GM23338 (cell line): ENCODE measurements at regions not wholly inside any gene's neighbourhood (a gene's known extent, or its start where the extent isn't known, plus 50 kb on each side); places are given as distances from the start of the nearest gene placed in this dataset.

ENCODE experiments used
- ATAC-seq: fragments of 200-7000 bp; cut with Tn5 transposase; 3 replicates; pipeline ENCODE4 v1.9.1; 2020
- DNase-seq: peaks from one replicate; pipeline ENCODE4 v3.0.0-alpha.2; 2015; ENCODE audit warnings: low spot score
- H2AFZ ChIP-seq: fragments of 200-600 bp; sonication (generic); 2 replicates; pipeline ENCODE4 v1.8.0; 2016; ENCODE audit warnings: antibody characterized with exemption, mild to moderate bottlenecking, moderate library complexity
- H3F3A ChIP-seq: fragments of 200-600 bp; sonication (generic); replicated peaks from 2 replicates; pipeline ENCODE4 v1.8.0; 2017; ENCODE audit warnings: antibody characterized with exemption, mixed run types, low read depth
- H3K27ac ChIP-seq: fragments of 200-600 bp; sonication (generic); 2 replicates; pipeline ENCODE4 v1.6.1; 2016; ENCODE audit warnings: low read depth
- H3K27me3 ChIP-seq: fragments of 200-600 bp; sonication (generic); 2 replicates; pipeline ENCODE4 v1.8.0; 2016; ENCODE audit warnings: mild to moderate bottlenecking, mixed run types, moderate library complexity; ENCODE audit not compliant: insufficient read depth
- H3K36me3 ChIP-seq: fragments of 200-600 bp; sonication (generic); 2 replicates; pipeline ENCODE4 v1.8.0; 2016; ENCODE audit warnings: mild to moderate bottlenecking; ENCODE audit not compliant: insufficient read depth
- H3K4me1 ChIP-seq: fragments of 200-600 bp; sonication (generic); 2 replicates; pipeline ENCODE4 v1.8.0; 2016; ENCODE audit warnings: mild to moderate bottlenecking, moderate library complexity; ENCODE audit not compliant: insufficient read depth
- H3K4me2 ChIP-seq: fragments of 200-600 bp; sonication (generic); 2 replicates; pipeline ENCODE4 v1.7.1; 2017; ENCODE audit warnings: mixed run types
- H3K4me3 ChIP-seq: fragments of 200-600 bp; sonication (generic); 2 replicates; pipeline ENCODE4 v1.6.1; 2016; ENCODE audit warnings: mixed run types
- H3K79me2 ChIP-seq: fragments of 200-600 bp; sonication (generic); replicated peaks from 2 replicates; pipeline ENCODE4 v1.8.0; 2017; ENCODE audit warnings: mild to moderate bottlenecking; ENCODE audit not compliant: insufficient read depth
- H3K9me2 ChIP-seq: fragments of 200-600 bp; sonication (generic); 2 replicates; pipeline ENCODE4 v1.8.0; 2017; ENCODE audit not compliant: insufficient read depth
- H4K20me1 ChIP-seq: fragments of 200-600 bp; sonication (generic); replicated peaks from 2 replicates; pipeline ENCODE4 v1.8.0; 2017; ENCODE audit warnings: mild to moderate bottlenecking; ENCODE audit not compliant: insufficient read depth
- H3K27ac Mint-ChIP-seq: 2 replicates; pipeline ENCODE4 v1.8.0; 2020; ENCODE audit warnings: inconsistent platforms, mild to moderate bottlenecking, moderate library complexity, mixed read lengths
- H3K27me3 Mint-ChIP-seq: 3 replicates; pipeline ENCODE4 v1.8.0; 2022; ENCODE audit warnings: low read depth, mild to moderate bottlenecking, moderate library complexity, mixed read lengths, inconsistent platforms; ENCODE audit not compliant: insufficient read depth, poor library complexity
- H3K36me3 Mint-ChIP-seq: 3 replicates; pipeline ENCODE4 v1.8.0; 2021; ENCODE audit warnings: low read depth, mild to moderate bottlenecking, inconsistent platforms, moderate library complexity, mixed read lengths
- H3K4me1 Mint-ChIP-seq: 3 replicates; pipeline ENCODE4 v1.8.0; 2020; ENCODE audit warnings: mild to moderate bottlenecking, inconsistent platforms, mixed read lengths
- H3K4me3 Mint-ChIP-seq: 3 replicates; pipeline ENCODE4 v1.8.0; 2021; ENCODE audit warnings: moderate library complexity, mild to moderate bottlenecking, inconsistent platforms, mixed read lengths
- H3K9me3 Mint-ChIP-seq: 3 replicates; pipeline ENCODE4 v1.8.0; 2020; ENCODE audit warnings: moderate library complexity, mild to moderate bottlenecking, inconsistent platforms, mixed read lengths
- CREB1 ChIP-seq: fragments of 250-450 bp; sonication (Bioruptor Pico); IDR thresholded peaks from 2 replicates; pipeline ENCODE4 v1.5.0; 2020; ENCODE audit warnings: low read depth, mild to moderate bottlenecking, moderate library complexity
- CTCF ChIP-seq, 2 experiments: fragments of 200-600 bp in 1 of 2; sonication (generic) in 1 of 2; conservative IDR thresholded peaks; 2 replicates each; pipeline versions ENCODE4 v1.5.1 to v1.6.1; 2016 to 2017; ENCODE audit warnings: antibody characterized with exemption in 2 of 2, low read depth in 2 of 2, mild to moderate bottlenecking in 2 of 2, moderate library complexity in 1 of 2
- ETS1 ChIP-seq: IDR thresholded peaks from 2 replicates; pipeline ENCODE4 v1.6.1; 2016; ENCODE audit warnings: antibody characterized with exemption
- EZH2 ChIP-seq: fragments of 200-600 bp; sonication (generic); IDR thresholded peaks from one replicate; pipeline ENCODE4 v1.8.0; 2017; ENCODE audit warnings: antibody characterized with exemption, mild to moderate bottlenecking, low read depth; ENCODE audit not compliant: unreplicated experiment
- EZH2phosphoT487 ChIP-seq: fragments of 200-600 bp; sonication (generic); IDR thresholded peaks from one replicate; pipeline ENCODE4 v1.8.1; 2018; ENCODE audit warnings: antibody characterized with exemption; ENCODE audit not compliant: unreplicated experiment
- JUNB ChIP-seq: IDR thresholded peaks from one replicate; pipeline ENCODE4 v1.6.1; 2016; ENCODE audit warnings: antibody characterized with exemption; ENCODE audit not compliant: unreplicated experiment
- NANOG ChIP-seq: IDR thresholded peaks from 2 replicates; pipeline ENCODE4 v1.6.1; 2016; ENCODE audit warnings: antibody characterized with exemption, borderline replicate concordance
- POLR2AphosphoS5 ChIP-seq: IDR thresholded peaks from 2 replicates; pipeline ENCODE4 v1.6.1; 2016; ENCODE audit warnings: antibody characterized with exemption, low read depth
- ZNF114 ChIP-seq: fragments of 250-450 bp; sonication (Bioruptor Pico); IDR thresholded peaks from 2 replicates; pipeline ENCODE4 v1.5.0; 2020; ENCODE audit warnings: mild to moderate bottlenecking, moderate library complexity
- ZNF331 ChIP-seq: fragments of 250-450 bp; sonication (Bioruptor Pico); IDR thresholded peaks from 2 replicates; pipeline ENCODE4 v1.5.0; 2020; ENCODE audit warnings: low read depth, mild to moderate bottlenecking, moderate library complexity
- TF ChIP-seq, protein P1 (sequence below): IDR thresholded peaks from one replicate; pipeline ENCODE4 v1.6.1; 2018; ENCODE audit warnings: antibody characterized with exemption; ENCODE audit not compliant: unreplicated experiment
- TF ChIP-seq, protein P2 (sequence below): fragments of 250-450 bp; sonication (Bioruptor Pico); IDR thresholded peaks from 2 replicates; pipeline ENCODE4 v1.5.0; 2020; ENCODE audit warnings: mild to moderate bottlenecking, moderate library complexity

DNA sequence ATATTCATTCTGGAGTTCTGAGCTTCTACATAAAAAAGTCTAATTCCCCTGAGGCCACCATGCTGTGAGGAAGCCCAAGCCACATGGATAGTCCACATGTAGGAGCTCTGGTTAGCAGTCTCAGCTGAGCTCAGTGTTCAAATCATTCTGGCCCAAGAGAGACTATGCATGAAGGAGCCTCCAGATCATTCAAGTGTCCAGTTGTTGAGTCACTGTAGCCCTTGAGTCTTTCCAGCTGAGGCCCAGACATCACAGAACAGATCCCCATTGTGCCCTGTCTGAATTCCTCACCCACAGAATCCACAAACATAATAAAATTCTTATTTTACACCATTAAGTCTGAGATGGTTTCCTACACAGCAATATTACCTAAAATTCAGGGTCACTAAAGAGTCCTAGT, 107.0 kb upstream of the NGF start (continued):
- TF ChIP-seq, protein P1, sequence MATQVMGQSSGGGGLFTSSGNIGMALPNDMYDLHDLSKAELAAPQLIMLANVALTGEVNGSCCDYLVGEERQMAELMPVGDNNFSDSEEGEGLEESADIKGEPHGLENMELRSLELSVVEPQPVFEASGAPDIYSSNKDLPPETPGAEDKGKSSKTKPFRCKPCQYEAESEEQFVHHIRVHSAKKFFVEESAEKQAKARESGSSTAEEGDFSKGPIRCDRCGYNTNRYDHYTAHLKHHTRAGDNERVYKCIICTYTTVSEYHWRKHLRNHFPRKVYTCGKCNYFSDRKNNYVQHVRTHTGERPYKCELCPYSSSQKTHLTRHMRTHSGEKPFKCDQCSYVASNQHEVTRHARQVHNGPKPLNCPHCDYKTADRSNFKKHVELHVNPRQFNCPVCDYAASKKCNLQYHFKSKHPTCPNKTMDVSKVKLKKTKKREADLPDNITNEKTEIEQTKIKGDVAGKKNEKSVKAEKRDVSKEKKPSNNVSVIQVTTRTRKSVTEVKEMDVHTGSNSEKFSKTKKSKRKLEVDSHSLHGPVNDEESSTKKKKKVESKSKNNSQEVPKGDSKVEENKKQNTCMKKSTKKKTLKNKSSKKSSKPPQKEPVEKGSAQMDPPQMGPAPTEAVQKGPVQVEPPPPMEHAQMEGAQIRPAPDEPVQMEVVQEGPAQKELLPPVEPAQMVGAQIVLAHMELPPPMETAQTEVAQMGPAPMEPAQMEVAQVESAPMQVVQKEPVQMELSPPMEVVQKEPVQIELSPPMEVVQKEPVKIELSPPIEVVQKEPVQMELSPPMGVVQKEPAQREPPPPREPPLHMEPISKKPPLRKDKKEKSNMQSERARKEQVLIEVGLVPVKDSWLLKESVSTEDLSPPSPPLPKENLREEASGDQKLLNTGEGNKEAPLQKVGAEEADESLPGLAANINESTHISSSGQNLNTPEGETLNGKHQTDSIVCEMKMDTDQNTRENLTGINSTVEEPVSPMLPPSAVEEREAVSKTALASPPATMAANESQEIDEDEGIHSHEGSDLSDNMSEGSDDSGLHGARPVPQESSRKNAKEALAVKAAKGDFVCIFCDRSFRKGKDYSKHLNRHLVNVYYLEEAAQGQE: no peak
- TF ChIP-seq EZH2phosphoT487 (no peak), EZH2 (no peak), POLR2AphosphoS5 (no peak), CTCF (conservative IDR thresholded peaks at IDR 0.05; ENCODE audit: low read depth in 2 of 2) (no peak), ETS1 (no peak), CREB1 (CRISPR knock-in tag) (no peak), NANOG (no peak), ZNF331 (CRISPR knock-in tag) (no peak)

- H3K27me3 Mint-ChIP-seq: no peaks in the 10 kb centered on the region
- no peak overlapping the region for H3K4me3 Mint-ChIP-seq
- Histone ChIP-seq H3F3A (no peaks in the 10 kb centered on the region), H3K4me2 (no peak overlapping the region), H3K27ac (no peak overlapping the region), H3K4me3 (no peak overlapping the region), H3K4me1 (peaks cover 20% of the 10 kb centered on the region), H2AFZ (no peak overlapping the region), H3K27me3 (no peaks in the 10 kb centered on the region), H3K36me3 (no peaks in the 10 kb centered on the region), H4K20me1 (no peaks in the 10 kb centered on the region), H3K9me2 (no peaks in the 10 kb centered on the region), H3K79me2 (no peaks in the 10 kb centered on the region)
- H3K4me1 Mint-ChIP-seq: peaks cover 18% of the 10 kb centered on the region; the same call in 2 of the 3 replicates
- no peaks in the 10 kb centered on the region for H3K36me3 Mint-ChIP-seq
- DNase-seq (no peak), ATAC-seq (no peak)
- no peak overlapping the region for H3K27ac Mint-ChIP-seq
- H3K9me3 Mint-ChIP-seq: peaks cover 5% of the 10 kb centered on the region; the same call in 1 of the 3 replicates
- TF ChIP-seq, protein P2, sequence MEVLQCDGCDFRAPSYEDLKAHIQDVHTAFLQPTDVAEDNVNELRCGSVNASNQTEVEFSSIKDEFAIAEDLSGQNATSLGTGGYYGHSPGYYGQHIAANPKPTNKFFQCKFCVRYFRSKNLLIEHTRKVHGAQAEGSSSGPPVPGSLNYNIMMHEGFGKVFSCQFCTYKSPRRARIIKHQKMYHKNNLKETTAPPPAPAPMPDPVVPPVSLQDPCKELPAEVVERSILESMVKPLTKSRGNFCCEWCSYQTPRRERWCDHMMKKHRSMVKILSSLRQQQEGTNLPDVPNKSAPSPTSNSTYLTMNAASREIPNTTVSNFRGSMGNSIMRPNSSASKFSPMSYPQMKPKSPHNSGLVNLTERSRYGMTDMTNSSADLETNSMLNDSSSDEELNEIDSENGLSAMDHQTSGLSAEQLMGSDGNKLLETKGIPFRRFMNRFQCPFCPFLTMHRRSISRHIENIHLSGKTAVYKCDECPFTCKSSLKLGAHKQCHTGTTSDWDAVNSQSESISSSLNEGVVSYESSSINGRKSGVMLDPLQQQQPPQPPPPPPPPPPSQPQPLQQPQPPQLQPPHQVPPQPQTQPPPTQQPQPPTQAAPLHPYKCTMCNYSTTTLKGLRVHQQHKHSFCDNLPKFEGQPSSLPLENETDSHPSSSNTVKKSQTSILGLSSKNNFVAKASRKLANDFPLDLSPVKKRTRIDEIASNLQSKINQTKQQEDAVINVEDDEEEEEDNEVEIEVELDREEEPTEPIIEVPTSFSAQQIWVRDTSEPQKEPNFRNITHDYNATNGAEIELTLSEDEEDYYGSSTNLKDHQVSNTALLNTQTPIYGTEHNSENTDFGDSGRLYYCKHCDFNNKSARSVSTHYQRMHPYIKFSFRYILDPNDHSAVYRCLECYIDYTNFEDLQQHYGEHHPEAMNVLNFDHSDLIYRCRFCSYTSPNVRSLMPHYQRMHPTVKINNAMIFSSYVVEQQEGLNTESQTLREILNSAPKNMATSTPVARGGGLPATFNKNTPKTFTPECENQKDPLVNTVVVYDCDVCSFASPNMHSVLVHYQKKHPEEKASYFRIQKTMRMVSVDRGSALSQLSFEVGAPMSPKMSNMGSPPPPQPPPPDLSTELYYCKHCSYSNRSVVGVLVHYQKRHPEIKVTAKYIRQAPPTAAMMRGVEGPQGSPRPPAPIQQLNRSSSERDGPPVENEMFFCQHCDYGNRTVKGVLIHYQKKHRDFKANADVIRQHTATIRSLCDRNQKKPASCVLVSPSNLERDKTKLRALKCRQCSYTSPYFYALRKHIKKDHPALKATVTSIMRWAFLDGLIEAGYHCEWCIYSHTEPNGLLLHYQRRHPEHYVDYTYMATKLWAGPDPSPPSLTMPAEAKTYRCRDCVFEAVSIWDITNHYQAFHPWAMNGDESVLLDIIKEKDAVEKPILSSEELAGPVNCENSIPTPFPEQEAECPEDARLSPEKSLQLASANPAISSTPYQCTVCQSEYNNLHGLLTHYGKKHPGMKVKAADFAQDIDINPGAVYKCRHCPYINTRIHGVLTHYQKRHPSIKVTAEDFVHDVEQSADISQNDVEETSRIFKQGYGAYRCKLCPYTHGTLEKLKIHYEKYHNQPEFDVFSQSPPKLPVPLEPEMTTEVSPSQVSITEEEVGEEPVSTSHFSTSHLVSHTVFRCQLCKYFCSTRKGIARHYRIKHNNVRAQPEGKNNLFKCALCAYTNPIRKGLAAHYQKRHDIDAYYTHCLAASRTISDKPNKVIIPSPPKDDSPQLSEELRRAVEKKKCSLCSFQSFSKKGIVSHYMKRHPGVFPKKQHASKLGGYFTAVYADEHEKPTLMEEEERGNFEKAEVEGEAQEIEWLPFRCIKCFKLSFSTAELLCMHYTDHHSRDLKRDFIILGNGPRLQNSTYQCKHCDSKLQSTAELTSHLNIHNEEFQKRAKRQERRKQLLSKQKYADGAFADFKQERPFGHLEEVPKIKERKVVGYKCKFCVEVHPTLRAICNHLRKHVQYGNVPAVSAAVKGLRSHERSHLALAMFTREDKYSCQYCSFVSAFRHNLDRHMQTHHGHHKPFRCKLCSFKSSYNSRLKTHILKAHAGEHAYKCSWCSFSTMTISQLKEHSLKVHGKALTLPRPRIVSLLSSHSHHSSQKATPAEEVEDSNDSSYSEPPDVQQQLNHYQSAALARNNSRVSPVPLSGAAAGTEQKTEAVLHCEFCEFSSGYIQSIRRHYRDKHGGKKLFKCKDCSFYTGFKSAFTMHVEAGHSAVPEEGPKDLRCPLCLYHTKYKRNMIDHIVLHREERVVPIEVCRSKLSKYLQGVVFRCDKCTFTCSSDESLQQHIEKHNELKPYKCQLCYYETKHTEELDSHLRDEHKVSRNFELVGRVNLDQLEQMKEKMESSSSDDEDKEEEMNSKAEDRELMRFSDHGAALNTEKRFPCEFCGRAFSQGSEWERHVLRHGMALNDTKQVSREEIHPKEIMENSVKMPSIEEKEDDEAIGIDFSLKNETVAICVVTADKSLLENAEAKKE (CRISPR knock-in tag): no peak
- no peak for TF ChIP-seq EZH2phosphoT487
- no peak for TF ChIP-seq ZNF114 (CRISPR knock-in tag)
- TF ChIP-seq CREB1 (CRISPR knock-in tag): no peak
- TF ChIP-seq EZH2: no peak
- no peak for TF ChIP-seq POLR2AphosphoS5
- no peak for TF ChIP-seq JUNB
These were observed 102.7 kb upstream of the NGF start for GRCh38 chr1:115440733-115441132.
